WERI-Rb-1 (cell line): ENCODE measurements at regions not wholly inside any gene's neighbourhood (a gene's known extent, or its start where the extent isn't known, plus 50 kb on each side); places are given as distances from the start of the nearest gene placed in this dataset.
"Not testable (repeated sequence)": the region's sequence is repeated elsewhere in the genome, so short reads cannot be mapped to it uniquely, and the experiment has no call there.

Source experiments
- DNase-seq: peaks from one replicate; pipeline ENCODE4 v3.0.0-alpha.2; 2020
- H3K27ac ChIP-seq: fragments of 250-450 bp; sonication (Bioruptor Pico); 2 replicates; pipeline ENCODE4 v1.5.1; 2020; ENCODE audit warnings: mild to moderate bottlenecking, moderate library complexity
- H3K27me3 ChIP-seq: fragments of 250-450 bp; sonication (Bioruptor Pico); 2 replicates; pipeline ENCODE4 v1.5.1; 2021; ENCODE audit warnings: mild to moderate bottlenecking, low read depth, moderate library complexity; ENCODE audit not compliant: insufficient read depth, severe bottlenecking
- H3K36me3 ChIP-seq: fragments of 250-450 bp; sonication (Bioruptor Pico); 2 replicates; pipeline ENCODE4 v1.5.1; 2020; ENCODE audit warnings: mild to moderate bottlenecking, moderate library complexity
- H3K4me3 ChIP-seq: 2 replicates; pipeline ENCODE4 v1.5.1; 2011; ENCODE audit warnings: low read depth, mild to moderate bottlenecking, control low read depth, low read length
- H3K9me3 ChIP-seq: fragments of 250-450 bp; sonication (Bioruptor Pico); 2 replicates; pipeline ENCODE4 v1.5.1; 2021; ENCODE audit warnings: mild to moderate bottlenecking, moderate library complexity; ENCODE audit not compliant: severe bottlenecking
- TF ChIP-seq, protein P1 (sequence below): IDR thresholded peaks from 2 replicates; pipeline ENCODE4 v1.5.1; 2011; ENCODE audit warnings: low read depth, mild to moderate bottlenecking, control low read depth, inconsistent platforms, low read length

DNA sequence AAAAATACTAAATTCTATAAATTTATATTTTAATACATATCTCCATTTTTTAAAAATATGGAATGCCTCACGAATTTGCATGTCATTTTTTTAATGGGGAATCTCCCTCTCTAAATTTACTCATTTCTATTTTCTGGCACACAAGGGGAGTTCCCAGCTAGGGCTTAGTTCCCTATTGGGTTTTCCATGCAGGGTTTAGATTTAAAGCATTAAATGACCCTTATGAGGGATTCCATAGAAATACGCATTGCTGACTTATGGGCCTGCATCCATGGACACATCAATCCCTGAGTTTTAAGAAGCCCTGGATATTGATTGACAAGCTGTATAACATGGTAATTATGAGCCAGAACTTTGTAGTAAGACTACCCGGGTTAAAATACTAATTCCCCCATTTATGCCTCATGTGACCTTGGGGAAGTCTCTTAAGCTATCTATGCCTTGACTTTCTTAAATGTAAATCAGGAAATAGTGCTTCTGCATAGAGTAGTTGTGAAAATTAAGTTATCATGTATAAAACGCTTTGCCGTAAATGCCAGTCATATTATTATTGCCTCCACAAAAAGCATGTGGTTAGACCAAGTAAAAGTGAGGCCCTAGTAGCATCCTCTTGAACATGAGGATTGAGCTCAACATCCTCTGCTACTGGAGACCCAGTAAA, 78.8 kb upstream of the ANKRD1 start:
- no peaks in the 10 kb centered on the region for H3K9me3 ChIP-seq
- no peak overlapping the region for H3K27ac ChIP-seq
- no peaks in the 10 kb centered on the region for H3K36me3 ChIP-seq
- DNase-seq, result no peak
- TF ChIP-seq, protein P1, sequence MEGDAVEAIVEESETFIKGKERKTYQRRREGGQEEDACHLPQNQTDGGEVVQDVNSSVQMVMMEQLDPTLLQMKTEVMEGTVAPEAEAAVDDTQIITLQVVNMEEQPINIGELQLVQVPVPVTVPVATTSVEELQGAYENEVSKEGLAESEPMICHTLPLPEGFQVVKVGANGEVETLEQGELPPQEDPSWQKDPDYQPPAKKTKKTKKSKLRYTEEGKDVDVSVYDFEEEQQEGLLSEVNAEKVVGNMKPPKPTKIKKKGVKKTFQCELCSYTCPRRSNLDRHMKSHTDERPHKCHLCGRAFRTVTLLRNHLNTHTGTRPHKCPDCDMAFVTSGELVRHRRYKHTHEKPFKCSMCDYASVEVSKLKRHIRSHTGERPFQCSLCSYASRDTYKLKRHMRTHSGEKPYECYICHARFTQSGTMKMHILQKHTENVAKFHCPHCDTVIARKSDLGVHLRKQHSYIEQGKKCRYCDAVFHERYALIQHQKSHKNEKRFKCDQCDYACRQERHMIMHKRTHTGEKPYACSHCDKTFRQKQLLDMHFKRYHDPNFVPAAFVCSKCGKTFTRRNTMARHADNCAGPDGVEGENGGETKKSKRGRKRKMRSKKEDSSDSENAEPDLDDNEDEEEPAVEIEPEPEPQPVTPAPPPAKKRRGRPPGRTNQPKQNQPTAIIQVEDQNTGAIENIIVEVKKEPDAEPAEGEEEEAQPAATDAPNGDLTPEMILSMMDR, result no peak
- H3K27me3 ChIP-seq, result no peaks in the 10 kb centered on the region
- H3K4me3 ChIP-seq, result no peak overlapping the region

DNA sequence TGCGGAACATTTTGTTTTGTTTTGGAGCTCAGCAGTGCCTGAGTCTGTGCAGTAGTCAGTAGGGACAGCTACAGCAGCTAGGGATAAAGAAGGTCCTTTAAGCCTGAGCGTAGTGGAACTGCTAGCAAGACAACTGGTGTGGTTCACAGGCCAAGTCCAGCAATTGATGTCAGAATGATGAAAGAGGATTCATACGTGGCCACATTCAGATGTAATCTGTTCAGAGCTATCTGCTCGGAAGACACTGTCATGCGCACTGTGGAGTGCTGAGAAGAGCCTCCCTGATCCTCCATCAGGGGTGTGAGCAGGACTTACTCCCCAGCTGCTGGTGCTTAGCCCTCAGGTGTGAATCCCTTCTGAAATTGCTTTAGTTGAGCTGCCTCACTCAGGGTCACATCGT, 79.6 kb upstream of the ANKRD1 start:
- Histone ChIP-seq H3K27me3 (no peaks in the 10 kb centered on the region), H3K27ac (no peak overlapping the region), H3K36me3 (no peaks in the 10 kb centered on the region), H3K4me3 (no peak overlapping the region), H3K9me3 (no peaks in the 10 kb centered on the region)
- TF ChIP-seq, protein P1, result no peak
- DNase-seq, result no peak

DNA sequence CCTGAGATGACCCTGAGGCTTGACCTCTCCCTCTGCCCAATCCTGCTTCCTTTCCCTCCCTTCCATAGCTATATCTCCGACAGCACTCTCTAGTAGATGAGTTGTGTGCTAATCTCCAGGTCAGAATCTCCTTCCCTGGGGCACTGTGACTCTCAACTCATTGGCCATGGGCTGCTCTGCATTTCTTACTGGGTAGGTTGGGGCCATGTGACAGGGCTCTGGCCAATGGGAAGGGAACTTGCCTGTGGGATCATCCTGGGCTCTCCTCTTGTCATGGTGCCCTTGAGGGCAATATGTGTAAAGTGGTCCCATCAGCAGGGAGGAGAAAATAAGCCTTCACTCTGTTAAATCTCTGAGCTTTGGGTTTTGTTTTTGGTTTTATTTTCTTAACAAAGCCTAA, 80.1 kb upstream of the ANKRD1 start:
- Histone ChIP-seq H3K36me3 (no peaks in the 10 kb centered on the region), H3K27ac (no peak overlapping the region), H3K9me3 (no peaks in the 10 kb centered on the region), H3K4me3 (no peak overlapping the region), H3K27me3 (no peaks in the 10 kb centered on the region)
- no peak for DNase-seq
- TF ChIP-seq, protein P1, result no peak

DNA sequence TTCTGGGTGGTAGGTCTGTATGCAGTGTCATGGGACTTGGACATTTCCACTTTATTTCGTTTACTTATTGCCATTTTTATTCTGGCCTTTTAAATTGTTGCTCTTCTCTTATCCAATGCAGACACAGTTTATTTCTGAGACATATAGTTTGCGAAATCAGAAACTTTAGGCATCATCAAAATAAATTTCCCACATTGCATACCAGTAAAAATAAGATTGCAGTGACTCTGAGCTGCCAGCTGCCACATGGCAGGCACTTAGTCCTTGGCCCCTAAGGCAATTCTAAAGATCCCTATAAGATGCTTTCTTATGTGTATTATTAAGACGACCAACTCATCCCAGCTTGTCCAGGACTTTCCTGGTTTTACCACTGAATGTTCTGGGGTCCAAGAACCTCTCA, 81.8 kb upstream of the ANKRD1 start:
- TF ChIP-seq, protein P1, result no peak
- no peak overlapping the region for H3K27ac ChIP-seq

DNA sequence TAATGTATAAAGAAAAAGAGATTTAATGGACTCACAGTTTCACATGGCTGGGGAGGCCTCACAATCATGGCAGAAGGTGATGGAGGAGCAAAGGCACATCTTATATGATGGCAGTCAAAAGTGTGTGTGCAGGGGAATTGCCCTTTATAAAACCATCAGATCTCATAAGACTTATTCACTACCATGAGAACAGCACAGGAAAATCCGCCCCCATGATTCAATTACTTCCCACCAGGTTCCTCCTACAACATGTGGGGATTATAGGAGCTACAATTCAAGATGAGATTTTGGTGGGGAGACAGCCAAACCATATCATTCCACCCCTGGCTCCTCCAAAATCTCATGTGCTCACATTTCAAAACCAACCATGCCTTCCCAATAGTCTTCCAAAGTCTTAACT, 82.5 kb upstream of the ANKRD1 start:
- not testable (repeated sequence) for H3K4me3 ChIP-seq, H3K27ac ChIP-seq, DNase-seq, H3K27me3 ChIP-seq, H3K36me3 ChIP-seq, H3K9me3 ChIP-seq

More for the DNA sequence above, 81.8 kb upstream of the ANKRD1 start:
- Histone ChIP-seq H3K9me3 (no peaks in the 10 kb centered on the region), H3K36me3 (no peaks in the 10 kb centered on the region), H3K27me3 (no peaks in the 10 kb centered on the region), H3K4me3 (no peak overlapping the region)
- no peak for DNase-seq

DNA sequence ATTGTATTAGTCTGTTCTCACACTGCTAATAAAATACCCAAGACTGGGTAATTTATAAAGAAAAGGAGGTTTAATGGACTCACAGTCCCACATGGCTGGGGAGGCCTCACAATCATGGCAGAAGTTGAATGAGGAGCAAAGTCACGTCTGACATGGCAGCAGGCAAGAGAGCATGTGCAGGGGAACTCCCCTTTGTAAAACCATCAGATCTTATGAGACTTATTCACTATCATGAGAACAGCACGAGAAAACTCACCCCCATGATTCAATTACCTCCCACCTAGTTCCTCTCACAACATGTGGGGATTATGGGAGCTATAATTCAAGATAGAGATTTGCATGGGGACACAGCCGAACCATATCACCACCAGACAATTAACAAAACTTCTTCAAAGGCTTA, 84.4 kb upstream of the ANKRD1 start:
- not testable (repeated sequence) for H3K4me3 ChIP-seq, DNase-seq, H3K27me3 ChIP-seq, H3K9me3 ChIP-seq, H3K36me3 ChIP-seq, H3K27ac ChIP-seq

DNA sequence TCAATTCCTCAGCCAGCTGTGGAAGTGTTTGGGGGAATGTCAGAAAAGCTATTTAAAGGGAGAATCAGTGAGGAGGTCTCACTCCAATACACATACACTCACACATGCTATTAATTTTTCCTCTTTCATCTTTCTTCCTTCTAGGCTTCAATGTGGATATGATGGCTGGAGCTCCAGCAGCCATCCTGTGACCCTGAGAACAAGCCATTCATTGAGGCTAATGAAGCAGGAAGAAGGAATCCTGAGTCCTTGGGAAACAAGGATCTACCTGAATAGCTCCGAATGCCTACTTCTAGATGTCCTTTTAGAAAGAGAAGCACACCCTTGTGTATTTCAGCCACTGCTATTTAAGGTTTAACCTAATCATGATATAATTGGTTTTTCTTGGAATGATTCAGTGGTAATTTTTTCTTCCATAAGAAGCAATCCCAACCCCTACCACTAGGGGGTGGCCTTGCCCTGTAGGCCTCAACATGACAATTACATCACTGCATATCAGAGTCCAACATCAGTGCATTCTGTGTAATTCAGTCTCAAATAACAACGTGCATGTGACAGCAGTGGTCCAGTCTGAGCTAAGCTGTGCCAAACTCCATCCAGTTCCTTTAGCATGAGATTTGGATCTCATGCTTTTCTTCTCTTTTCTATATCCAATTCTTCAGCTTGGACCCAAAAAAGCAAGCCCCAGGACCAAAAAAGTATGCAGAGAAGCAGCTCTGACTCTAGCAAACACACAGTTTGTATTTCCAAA, 85.3 kb upstream of the ANKRD1 start:
- Histone ChIP-seq H3K27ac (no peak overlapping the region), H3K4me3 (no peak overlapping the region)

More for the DNA sequence above, 85.3 kb upstream of the ANKRD1 start:
- Histone ChIP-seq H3K36me3 (no peaks in the 10 kb centered on the region), H3K9me3 (no peaks in the 10 kb centered on the region), H3K27me3 (no peaks in the 10 kb centered on the region)
- TF ChIP-seq, protein P1, result peak; percentile 80
- peak; percentile 37 for DNase-seq
